SIG-M5 treated with dmso at 0.1 percent for 504 hours (cell line): ENCODE measurements at regions not wholly inside any gene's neighbourhood (a gene's known extent, or its start where the extent isn't known, plus 50 kb on each side); places are given as distances from the start of the nearest gene placed in this dataset.
"Not testable (repeated sequence)": the region's sequence is repeated elsewhere in the genome, so short reads cannot be mapped to it uniquely, and the experiment has no call there.

ENCODE experiments used
- DNase-seq: peaks from one replicate; lab custom pipeline; 2025; ENCODE audit not compliant: unreplicated experiment; lab: John Stamatoyannopoulos, UW

GRCh38 chr18:78805840-78806239 lies 173.8 kb upstream of the SALL3 start:
- peak; percentile 83 for DNase-seq

GRCh38 chr18:78807668-78808067 lies 171.9 kb upstream of the SALL3 start:
- DNase-seq: peak; percentile 12

DNA sequence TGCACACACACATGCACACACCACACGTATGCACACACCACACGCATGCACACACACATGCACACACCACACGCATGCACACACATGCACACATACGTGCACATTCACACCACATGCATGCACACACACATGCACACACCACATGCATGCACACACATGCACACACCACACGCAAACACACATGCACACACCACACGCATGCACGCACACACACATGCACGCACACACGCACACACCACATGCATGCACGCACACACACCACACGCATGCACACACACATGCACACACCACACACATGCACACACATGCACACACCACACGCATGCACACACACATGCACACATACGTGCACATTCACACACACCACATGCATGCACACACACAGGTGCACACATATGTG lies 169.8 kb upstream of the SALL3 start:
- DNase-seq: no peak

DNA sequence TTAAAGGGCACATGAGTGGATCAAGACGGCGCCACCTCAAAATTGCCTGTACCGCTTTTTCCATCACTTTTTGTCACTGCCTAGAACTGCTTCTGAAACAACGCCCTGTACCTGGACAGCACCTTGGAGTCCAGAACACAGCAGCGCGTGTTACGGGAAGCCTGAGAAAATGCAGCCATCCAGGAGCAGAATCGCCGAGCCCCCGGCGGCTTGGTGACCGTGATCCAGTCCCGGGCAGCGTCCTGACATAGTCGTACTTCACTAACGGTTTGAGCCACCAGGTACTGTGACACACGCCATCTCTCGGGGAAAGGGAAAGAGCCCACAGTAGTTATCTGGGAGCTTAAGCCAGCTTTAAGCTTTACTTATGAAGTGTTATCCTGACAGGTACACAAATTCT lies 168.9 kb upstream of the SALL3 start:
- DNase-seq: no peak

- DNase-seq: no peak
These were observed 167.6 kb upstream of the SALL3 start for GRCh38 chr18:78812067-78812466.

DNA sequence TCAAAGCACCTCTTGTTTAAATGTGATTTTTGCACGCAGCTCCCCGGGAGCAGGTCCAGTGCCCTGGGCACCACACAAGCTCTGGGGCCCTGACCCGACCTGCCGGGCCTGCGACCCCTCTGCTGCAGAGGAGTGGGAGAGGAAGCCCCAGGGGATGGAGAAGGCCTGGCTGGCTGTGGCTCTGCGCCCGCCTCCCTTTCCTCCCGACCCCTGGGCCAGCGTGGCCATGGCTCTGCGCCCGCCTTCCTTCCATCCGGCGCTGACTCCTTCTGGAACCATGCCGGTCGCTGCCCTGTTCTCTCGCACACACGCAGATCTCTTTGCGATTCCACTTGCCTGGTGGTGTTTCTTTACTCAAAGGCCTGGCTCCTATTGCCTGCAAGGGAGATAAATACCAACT lies 166.5 kb upstream of the SALL3 start:
- no peak for DNase-seq

- DNase-seq: no peak
These were observed 165.5 kb upstream of the SALL3 start for GRCh38 chr18:78813936-78814710.

GRCh38 chr18:78814766-78815165 lies 164.9 kb upstream of the SALL3 start:
- DNase-seq: no peak

- DNase-seq: no peak
These were observed 163.5 kb upstream of the SALL3 start for GRCh38 chr18:78816114-78816513.

DNA sequence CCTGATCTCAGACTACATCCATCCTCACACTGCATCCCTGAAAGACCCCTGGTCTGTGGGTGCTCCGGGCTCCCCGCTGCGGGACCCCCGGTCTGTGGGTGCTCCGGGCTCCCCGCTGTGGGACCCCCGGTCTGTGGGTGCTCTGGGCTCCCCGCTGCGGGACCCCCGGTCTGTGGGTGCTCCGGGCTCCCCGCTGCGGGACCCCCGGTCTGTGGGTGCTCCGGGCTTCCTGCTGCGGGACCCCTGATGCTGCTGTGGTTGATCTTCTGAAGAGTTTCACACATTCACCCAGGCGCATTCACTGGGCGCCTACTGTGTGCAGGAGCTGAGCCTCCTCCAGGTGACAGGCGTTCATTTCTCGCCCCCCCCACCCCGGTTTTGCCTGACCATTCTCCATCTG lies 162.7 kb upstream of the SALL3 start:
- DNase-seq: no peak

GRCh38 chr18:78818495-78818894 lies 161.1 kb upstream of the SALL3 start:
- DNase-seq: no peak

DNA sequence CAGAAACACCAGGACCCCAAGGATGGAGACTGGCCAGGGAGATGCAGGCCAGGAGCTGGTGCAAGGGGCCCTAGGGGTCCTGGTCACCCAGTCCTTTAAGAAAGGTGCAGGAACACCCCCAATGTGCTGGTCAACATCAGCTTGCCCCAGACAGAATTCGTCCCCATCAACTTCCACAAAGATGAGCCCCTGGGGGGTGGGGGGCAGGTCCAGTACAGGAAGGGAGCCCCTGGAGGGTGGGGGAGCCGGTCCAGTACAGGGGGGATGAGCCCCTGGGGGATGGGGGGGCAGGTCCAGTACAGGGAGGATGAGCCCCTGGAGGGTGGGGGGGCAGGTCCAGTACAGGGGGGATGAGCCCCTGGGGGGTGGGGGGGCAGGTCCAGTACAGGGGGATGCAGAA lies 160.7 kb upstream of the SALL3 start:
- DNase-seq: no peak

- no peak for DNase-seq
These were observed 159.3 kb upstream of the SALL3 start for GRCh38 chr18:78820161-78820834.

- no peak for DNase-seq
These were observed 158.2 kb upstream of the SALL3 start for GRCh38 chr18:78821396-78821795.

DNA sequence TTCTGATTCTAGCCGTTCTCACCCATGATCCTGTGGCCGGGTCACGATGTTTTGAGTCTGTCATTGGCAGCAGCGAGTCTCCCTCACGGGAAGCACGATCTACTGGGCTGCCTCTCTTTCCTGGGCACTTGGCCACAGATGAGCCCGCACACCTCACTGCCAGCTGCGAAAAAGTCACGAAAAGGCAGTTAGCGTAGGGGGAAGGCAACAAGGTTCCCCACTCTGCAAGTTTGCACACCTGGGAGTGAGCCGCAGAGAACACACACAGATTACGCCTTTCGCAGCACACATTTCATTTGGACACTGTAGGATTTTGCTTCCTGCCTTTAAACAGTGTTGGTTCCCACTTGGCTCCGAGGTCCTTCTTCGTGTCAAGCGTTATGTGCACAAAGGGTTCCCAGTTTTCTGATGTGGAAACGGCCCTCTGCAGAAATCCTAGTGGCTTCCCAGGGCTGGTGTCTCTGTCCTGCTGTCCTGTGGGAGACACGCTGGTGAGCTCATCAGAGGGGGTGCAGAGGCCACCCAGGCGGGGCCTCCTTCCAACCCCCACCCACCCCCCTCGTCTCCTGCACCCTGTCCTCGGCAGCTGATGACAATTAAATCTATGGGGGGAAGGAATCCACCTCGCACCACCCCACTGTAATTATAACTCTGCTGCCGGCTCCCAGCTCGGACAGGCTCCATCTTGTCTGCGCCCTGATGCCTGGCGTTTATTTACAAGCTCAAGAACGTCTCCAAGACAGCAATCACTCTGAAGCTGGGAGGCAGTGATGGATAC lies 157.3 kb upstream of the SALL3 start:
- no peak for DNase-seq

- DNase-seq: no peak
These were observed 156.7 kb upstream of the SALL3 start for GRCh38 chr18:78822949-78823285.

- DNase-seq: no peak
These were observed 154.4 kb upstream of the SALL3 start for GRCh38 chr18:78825168-78825567.

DNA sequence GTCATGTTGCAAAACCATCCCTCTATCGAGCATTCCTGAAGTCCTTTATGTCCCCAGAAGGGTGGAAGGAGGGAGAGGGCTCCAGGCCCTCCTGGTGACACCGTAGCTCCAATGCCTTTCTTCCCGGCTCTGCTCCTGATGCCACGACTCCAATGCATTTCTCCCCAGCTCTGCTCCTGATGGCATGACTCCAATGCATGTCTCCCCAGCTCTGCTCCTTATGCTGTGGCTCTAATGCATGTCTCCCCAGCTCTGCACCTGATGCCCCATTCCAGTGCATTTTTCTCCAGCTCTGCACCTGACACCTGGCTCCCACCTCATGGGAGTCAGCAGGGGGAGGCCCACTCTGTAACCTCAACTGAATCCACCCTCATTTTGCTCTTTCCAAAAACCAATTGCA lies 153.0 kb upstream of the SALL3 start:
- DNase-seq: no peak

- no peak for DNase-seq
These were observed 152.5 kb upstream of the SALL3 start for GRCh38 chr18:78827141-78827540.

GRCh38 chr18:78828131-78828530 lies 151.5 kb upstream of the SALL3 start:
- DNase-seq: no peak

DNA sequence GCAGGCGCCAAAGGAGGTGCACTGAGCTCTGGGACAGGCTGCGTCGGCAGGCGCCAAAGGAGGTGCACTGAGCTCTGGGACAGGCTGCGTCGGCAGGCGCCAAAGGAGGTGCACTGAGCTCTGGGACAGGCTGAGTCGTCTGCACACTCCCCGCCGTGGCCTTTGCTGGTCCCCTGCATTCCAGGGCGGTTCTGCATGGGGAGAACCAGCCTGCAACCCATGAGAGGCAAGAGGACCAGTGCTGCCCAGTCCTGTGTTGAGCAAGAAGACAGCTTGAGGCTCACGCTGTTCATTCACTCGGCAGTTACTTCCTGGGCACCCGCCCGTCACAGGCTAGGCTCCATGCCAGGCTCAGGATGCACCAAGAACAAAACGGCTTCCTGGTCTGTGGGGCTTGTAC lies 150.6 kb upstream of the SALL3 start:
- DNase-seq: not testable (repeated sequence)

DNA sequence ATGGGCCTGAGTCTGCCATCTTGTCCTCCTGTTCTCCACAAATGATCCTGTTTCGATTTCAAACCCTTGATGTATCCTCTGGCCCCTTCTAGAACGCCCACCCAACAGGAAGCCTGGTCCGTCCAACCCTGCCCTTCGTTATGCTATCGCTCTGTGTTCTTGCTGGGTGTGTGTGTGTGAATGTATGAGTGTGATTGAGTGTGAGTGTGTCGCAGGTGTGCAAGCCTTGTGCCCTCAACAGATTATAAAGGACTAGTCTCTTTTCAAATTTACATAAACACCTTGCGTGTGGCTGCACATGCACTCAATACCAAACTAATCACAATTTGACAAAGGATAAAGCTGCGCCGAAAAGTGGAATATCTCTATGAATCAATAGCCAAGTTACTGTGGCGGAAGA lies 149.5 kb upstream of the SALL3 start:
- no peak for DNase-seq
